ENCODE measurements at regions not wholly inside any gene's neighbourhood (a gene's known extent, or its start where the extent isn't known, plus 50 kb on each side); places are given as distances from the start of the nearest gene placed in this dataset.
"Not testable (repeated sequence)": the region's sequence is repeated elsewhere in the genome, so short reads cannot be mapped to it uniquely, and the experiment has no call there.

DNA sequence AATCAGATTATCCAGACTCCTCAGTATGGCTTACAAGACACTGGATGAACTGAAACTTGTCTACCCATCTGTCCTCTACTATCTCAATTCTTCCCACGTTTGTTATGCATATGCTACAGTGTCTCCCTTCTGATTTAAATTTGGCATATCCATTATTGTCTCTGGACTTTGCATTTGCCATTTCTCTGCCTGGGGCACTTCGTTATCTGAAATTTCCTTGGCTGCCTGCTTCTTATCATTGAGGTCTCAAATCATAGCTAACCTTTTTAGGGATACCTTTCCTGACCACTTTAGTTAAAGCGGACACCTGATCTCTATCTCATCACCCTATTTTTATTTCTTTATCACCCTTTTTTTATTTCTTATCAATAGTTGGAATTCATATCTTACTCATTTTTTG is 853.4 kb downstream of the KCNJ2 start:
- no peak overlapping the region for H3K4me3 ChIP-seq (ENCODE audit: low read depth, low read length)
- no peak for DNase-seq (ENCODE audit: low read depth)
- TF ChIP-seq, protein P1, sequence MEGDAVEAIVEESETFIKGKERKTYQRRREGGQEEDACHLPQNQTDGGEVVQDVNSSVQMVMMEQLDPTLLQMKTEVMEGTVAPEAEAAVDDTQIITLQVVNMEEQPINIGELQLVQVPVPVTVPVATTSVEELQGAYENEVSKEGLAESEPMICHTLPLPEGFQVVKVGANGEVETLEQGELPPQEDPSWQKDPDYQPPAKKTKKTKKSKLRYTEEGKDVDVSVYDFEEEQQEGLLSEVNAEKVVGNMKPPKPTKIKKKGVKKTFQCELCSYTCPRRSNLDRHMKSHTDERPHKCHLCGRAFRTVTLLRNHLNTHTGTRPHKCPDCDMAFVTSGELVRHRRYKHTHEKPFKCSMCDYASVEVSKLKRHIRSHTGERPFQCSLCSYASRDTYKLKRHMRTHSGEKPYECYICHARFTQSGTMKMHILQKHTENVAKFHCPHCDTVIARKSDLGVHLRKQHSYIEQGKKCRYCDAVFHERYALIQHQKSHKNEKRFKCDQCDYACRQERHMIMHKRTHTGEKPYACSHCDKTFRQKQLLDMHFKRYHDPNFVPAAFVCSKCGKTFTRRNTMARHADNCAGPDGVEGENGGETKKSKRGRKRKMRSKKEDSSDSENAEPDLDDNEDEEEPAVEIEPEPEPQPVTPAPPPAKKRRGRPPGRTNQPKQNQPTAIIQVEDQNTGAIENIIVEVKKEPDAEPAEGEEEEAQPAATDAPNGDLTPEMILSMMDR (IDR thresholded peaks at IDR 0.05; ENCODE audit: insufficient read depth, low read depth, low read length) = no peak

- TF ChIP-seq, protein P1 (IDR thresholded peaks at IDR 0.05; ENCODE audit: insufficient read depth, low read depth, low read length) = no peak
- no peak overlapping the region for H3K4me3 ChIP-seq (ENCODE audit: low read depth, low read length)
- no peak for DNase-seq (ENCODE audit: low read depth)
Observed at GRCh38 chr17:71023249-71024030, 854.1 kb downstream of the KCNJ2 start.

DNA sequence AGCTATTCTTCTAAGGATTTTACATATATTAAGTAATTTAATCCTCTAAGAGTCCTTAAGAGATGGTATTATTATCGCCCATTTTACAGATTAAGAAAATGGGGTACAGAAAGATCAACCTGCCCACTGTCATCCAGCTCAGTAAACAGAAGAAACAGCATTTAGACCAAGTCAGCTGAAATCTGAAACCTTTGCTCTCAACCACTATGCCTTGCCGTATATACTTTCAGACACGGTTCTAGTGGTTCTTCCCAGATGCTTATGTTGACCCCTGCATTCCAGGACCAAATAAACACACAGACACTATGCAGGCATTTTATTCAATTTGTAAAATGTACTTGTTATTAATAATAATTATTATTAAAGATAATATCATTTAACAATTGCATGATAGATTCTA is 854.8 kb downstream of the KCNJ2 start:
- TF ChIP-seq, protein P1 (IDR thresholded peaks at IDR 0.05; ENCODE audit: insufficient read depth, low read depth, low read length) = no peak
- DNase-seq (ENCODE audit: low read depth) = no peak
- no peak overlapping the region for H3K4me3 ChIP-seq (ENCODE audit: low read depth, low read length)

GRCh38 chr17:71024969-71025368 is 855.6 kb downstream of the KCNJ2 start:
- H3K4me3 ChIP-seq (ENCODE audit: low read depth, low read length) = no peak overlapping the region
- no peak for DNase-seq (ENCODE audit: low read depth)
- TF ChIP-seq, protein P1 (IDR thresholded peaks at IDR 0.05; ENCODE audit: insufficient read depth, low read depth, low read length) = no peak

DNA sequence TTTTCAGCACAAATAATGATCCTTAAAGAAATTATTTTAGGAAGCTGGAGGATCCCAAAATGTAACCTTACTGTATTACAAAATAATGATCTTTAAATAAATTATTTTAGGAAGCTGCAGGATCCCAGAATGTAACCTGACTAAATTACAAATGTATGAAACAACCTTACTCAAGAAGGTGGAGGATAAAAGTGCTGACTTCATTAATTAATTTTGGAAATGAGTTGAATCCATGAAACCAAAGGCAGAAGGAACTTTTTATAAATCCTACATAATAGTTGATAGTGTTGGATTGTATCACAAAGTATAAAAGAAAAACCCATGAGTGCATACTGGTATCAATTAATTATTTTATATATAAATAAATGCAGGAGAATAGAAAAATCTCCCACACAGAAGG is 859.9 kb downstream of the KCNJ2 start:
- DNase-seq (ENCODE audit: low read depth) = no peak
- TF ChIP-seq, protein P1 (IDR thresholded peaks at IDR 0.05; ENCODE audit: insufficient read depth, low read depth, low read length) = no peak
- H3K4me3 ChIP-seq (ENCODE audit: low read depth, low read length) = no peak overlapping the region

DNA sequence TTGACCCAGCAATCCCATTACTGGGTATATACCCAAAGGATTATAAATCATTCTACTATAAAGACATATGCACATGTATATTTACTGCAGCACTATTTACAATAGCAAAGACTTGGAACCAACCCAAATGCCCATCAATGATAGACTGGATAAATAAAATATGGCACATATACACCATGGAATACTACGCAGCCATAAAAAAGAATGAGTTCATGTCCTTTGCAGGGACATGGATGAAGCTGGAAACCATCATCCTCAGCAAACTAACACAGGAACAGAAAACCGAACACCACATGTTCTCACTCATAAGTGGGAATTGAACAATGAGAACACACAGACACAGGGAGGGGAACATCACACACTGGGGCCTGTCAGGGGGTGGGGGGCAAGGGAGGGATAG is 862.0 kb downstream of the KCNJ2 start:
- not testable (repeated sequence) for H3K4me3 ChIP-seq (ENCODE audit: low read depth, low read length); DNase-seq (ENCODE audit: low read depth)

DNA sequence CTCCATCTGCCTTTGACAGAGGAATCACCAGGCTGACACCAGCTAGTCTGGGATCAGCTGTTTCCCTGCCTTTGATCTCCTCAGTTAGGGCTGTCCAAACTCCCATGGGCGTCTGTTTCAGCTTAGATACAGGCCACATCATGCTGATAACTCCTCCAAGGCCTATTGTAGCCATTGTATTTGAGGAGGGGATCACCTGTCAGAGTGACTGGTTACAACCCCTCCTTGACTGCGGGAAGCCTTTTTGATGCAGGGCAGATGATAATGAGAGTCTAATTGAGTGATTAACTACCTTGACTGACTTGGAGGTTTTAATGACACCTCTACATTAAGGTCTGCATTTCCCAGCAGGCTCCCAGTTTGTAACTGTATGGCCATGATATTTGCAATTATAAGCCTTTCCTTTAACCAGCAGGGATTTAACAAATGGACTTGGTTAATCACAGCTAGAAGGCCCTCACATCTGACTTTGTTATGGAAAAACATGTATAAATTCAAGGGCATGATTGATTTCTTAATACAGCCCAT is 863.5 kb downstream of the KCNJ2 start:
- DNase-seq (ENCODE audit: low read depth) = no peak
- TF ChIP-seq, protein P1 (IDR thresholded peaks at IDR 0.05; ENCODE audit: insufficient read depth, low read depth, low read length) = no peak
- no peak overlapping the region for H3K4me3 ChIP-seq (ENCODE audit: low read depth, low read length)

All from fibroblast of villous mesenchyme (primary cell).